Neural cell (in vitro differentiated cells): ENCODE measurements at regions not wholly inside any gene's neighbourhood (a gene's known extent, or its start where the extent isn't known, plus 50 kb on each side); places are given as distances from the start of the nearest gene placed in this dataset.

Source experiments
- EZH2 ChIP-seq: fragments of 200-600, 300-800 bp; shearing (Covaris generic), sonication (generic); IDR thresholded peaks from 2 replicates; pipeline ENCODE4 v1.6.1; 2014; ENCODE audit warnings: antibody characterized with exemption, low read length, borderline replicate concordance, mild to moderate bottlenecking; ENCODE audit not compliant: insufficient read depth, poor library complexity, severe bottlenecking
- RAD21 ChIP-seq: fragments of 450-650 bp; conservative IDR thresholded peaks from 2 replicates; pipeline ENCODE4 v1.6.1; 2014; ENCODE audit warnings: antibody characterized with exemption, mild to moderate bottlenecking, moderate library complexity
- TF ChIP-seq, protein P1 (sequence below): fragments of 450-650 bp; IDR thresholded peaks from 2 replicates; pipeline ENCODE4 v1.5.1; 2014; ENCODE audit warnings: antibody characterized with exemption, mild to moderate bottlenecking, moderate library complexity; ENCODE audit not compliant: poor library complexity, severe bottlenecking

DNA sequence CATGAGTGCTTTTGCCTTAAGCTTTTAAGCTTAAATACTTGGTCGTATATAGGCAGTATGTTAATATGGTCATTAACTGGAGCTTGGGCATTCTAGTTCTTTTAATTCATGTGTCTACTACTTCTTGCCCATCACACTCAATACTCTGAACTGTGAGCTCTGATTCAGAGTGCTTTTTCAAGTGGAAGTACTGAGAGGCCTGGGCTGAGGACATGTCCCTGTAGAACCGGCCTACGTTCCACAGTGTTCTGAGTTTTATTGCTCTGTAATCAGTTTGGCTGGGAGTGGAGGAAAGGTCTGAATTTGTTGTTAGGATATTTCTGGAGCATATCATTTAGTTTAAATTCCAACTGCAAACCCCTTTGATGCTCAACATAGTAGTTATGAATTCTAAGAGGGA is 1744.8 kb upstream of the MIR17HG start:
- no peak for TF ChIP-seq EZH2
- no peak for TF ChIP-seq RAD21
- TF ChIP-seq, protein P1, sequence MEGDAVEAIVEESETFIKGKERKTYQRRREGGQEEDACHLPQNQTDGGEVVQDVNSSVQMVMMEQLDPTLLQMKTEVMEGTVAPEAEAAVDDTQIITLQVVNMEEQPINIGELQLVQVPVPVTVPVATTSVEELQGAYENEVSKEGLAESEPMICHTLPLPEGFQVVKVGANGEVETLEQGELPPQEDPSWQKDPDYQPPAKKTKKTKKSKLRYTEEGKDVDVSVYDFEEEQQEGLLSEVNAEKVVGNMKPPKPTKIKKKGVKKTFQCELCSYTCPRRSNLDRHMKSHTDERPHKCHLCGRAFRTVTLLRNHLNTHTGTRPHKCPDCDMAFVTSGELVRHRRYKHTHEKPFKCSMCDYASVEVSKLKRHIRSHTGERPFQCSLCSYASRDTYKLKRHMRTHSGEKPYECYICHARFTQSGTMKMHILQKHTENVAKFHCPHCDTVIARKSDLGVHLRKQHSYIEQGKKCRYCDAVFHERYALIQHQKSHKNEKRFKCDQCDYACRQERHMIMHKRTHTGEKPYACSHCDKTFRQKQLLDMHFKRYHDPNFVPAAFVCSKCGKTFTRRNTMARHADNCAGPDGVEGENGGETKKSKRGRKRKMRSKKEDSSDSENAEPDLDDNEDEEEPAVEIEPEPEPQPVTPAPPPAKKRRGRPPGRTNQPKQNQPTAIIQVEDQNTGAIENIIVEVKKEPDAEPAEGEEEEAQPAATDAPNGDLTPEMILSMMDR = no peak
